GM18517 (cell line): ENCODE measurements at regions not wholly inside any gene's neighbourhood (a gene's known extent, or its start where the extent isn't known, plus 50 kb on each side); places are given as distances from the start of the nearest gene placed in this dataset.
"Not testable (repeated sequence)": the region's sequence is repeated elsewhere in the genome, so short reads cannot be mapped to it uniquely, and the experiment has no call there.

ENCODE experiments used
- ATAC-seq: cut with Tn5 transposase; IDR thresholded peaks from one replicate; pipeline ENCODE4 v1.9.1; 2021; ENCODE audit warnings: mild to moderate bottlenecking, moderate library complexity; ENCODE audit not compliant: unreplicated experiment

DNA sequence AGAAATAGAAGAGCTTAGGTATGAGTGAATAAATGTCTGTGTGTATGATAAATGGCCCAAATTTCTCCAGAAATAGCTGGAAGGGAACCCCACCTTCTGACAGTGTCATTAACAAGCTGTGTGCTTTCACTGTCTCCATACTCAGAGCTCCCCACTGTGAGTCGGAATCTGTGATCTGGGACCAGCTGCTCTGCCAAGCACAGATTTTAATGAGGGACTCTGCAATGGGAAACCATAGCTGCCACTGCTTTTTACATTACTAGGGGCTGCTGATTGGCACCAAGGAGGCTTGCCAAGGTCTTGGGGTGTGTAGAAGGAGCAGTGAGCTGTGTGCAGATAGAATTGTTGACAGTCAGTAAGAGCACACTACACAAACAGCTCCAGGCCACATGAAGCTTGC is 244.2 kb upstream of the CCDC196 start:
- ATAC-seq = no peak

DNA sequence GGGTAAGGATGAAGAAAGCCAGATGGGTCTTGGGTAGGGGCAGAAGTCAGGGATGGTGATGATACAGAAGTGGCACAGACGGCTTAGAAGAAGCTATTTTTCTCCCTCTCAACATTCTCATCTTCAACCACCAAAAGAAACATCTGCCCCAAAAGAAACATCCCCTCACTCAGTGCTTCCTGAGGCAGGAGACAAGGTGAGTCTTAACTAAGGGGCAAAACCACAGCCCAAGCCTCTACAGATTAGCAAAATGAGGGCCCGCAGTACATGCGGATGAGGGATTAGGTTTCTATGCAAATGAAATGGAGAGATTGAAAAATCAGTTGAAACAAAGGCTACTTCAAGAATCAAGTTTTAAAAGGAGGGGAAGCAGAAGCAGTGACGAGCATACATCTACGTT is 241.3 kb upstream of the CCDC196 start:
- no peak for ATAC-seq

DNA sequence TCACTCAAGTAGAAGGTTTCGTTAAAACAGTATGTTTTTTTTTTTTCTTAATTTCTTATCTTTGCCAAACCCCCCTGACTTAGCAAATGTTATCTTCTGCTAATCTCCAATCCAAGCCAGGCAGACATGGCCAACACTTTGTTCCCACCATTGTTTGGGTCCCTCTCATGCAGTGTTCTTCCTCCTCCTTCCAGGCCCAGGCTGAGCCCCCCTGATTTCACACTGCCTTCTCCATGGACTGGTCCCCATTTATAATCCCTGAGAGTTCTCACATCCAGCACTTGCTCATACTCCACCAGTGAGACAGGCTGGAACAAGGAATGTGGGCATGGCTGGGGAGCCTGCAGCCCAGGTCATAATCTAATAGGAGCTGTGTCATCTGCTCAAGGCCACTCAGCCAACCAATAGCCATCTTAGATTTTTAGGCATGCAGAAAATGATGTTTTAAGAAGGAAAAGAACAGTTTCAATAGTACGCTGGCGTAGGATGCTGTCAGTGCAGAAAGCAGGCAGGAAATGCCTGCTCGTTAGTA is 238.4 kb upstream of the CCDC196 start:
- no peak for ATAC-seq

DNA sequence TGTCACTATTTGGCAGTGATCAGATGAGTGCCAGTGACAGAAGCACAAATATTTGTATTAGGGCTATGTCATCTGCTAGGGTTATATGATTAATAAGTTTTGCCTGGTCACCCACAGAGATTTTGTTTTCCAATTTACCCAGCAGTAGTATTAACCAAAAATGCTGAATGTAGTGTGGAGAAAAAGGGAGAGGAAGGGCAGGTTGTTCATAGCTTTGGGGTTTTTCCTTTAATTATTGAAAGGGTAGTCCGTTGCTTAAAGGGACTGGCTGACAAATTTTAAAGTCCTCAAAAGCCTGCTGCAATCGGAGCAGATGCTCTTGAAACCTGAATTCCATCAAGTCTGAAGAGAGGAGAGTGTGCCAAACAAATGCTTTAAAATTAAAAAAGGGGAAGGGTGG is 237.9 kb upstream of the CCDC196 start:
- ATAC-seq = no peak

DNA sequence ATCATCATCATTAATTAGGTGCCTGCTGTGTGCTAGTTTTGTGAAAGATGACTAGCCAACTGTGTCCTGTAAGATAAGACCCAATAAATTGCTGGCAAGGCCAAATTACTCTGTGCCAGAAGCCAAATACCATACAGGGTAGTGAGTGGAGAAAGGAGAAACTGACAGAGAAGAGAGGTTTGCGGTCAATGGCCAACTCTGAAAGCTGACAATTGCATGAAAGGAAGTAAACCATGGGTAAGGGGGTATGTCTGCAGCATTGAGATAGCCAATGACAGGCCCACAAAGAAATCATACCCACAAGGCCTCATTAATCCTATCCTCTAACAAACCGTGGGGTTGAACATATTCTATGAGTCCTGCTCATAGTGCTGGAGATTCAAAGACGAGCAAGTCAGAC is 236.6 kb upstream of the CCDC196 start:
- no peak for ATAC-seq

DNA sequence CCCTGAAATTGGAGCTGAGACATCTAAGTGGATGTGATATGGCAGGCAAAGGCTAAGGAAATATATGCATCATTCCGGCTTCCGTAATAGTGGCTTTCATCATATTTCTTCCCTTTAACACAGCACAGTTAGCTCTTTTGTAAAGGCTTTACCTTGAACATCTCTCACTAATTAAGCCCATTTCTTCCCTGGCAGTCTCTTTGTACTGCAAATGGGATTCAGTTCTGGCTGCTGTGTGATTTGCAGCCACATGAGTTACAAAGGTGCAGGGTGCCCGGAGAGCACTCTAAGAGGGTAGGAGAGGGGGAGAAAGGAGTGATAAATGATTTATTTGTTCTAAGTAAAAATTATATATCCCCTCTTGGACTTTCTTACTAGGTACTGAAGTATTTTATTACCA is 232.1 kb upstream of the CCDC196 start:
- ATAC-seq = no peak

DNA sequence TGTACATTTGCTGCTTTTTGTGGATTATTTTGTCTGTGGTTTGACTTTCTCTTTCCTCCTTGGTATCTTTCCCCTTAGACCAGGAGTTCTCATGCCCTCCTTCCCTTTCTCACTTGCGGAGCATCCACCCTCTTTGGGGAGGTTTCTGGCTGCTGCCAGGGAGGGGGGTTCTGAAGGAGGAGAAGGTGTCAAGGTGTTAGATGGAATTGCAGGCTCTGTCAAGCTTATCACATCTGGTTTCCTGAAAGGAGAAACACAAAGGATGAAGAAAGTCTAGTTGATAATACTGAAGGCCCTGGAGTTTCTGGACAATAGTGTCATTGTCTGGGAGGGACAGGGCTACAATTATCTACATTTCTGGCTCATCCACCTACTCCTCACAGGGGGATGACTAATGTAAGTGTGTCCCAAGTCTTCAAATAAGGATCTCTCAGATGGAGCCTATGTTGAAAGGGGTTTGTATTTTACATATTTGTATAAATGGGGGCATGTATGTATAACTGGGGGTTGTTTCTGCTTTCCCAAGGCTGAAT is 217.3 kb upstream of the CCDC196 start:
- ATAC-seq = no peak

DNA sequence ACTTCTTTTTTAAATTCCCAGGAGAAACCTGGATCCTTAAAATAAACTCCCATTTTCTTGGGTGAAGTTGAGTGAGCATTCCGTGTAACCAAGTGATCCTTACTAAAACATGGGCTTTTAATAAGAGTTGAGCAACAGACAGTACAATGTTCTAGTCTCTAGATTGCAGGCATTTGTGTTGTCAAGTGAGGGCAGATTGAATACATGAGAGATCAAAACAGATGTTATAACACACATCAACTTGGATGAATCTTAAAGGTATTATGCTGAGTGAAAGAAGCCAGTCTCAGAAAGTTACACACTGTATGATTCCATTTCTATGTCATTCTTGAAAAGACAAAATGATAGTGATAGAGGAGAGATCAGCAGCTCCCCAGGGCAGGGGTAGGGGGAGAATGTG is 213.9 kb upstream of the CCDC196 start:
- ATAC-seq = no peak

DNA sequence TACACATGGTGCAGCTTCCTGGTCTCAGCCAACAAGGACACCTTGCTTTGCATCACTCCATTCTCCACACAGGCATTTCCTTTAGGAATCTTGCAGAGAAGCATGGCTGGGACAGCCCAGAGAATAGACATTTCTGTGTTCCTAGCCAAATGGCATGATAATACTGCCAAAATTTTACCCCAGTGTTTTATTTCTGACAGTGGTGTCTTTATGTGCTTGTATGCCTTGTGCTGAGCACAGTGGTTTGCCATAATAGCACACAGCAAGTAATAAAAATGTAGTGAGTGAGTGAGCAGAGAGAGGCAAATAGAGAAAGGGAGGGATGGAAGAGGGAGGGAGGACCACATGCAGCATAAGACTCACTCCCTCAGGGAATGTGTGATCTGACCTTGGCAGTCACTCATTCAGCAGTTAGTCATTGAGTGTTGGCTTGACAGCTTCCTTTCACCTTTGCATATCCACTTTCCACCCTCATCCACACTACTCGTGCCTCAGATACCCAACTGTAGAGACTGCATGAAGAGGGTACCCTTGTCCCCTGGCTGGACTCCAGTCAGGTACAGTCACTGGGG is 212.8 kb upstream of the CCDC196 start:
- ATAC-seq = no peak

DNA sequence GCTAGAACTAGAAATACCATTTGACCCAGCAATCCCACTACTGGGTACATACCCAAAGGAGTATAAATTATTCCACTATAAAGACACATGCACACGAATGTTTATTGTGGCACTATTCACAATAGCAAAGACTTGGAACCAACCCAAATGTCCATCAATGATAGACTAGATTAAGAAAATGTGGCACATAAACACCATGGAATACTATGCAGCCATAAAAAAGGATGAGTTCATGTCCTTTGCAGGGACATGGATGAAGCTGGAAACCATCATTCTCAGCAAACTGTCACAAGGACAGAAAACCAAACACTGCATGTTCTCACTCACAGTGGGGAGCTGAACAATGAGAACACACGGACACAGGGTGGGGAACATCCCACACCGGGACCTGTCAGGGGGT is 207.8 kb upstream of the CCDC196 start:
- ATAC-seq = not testable (repeated sequence)

DNA sequence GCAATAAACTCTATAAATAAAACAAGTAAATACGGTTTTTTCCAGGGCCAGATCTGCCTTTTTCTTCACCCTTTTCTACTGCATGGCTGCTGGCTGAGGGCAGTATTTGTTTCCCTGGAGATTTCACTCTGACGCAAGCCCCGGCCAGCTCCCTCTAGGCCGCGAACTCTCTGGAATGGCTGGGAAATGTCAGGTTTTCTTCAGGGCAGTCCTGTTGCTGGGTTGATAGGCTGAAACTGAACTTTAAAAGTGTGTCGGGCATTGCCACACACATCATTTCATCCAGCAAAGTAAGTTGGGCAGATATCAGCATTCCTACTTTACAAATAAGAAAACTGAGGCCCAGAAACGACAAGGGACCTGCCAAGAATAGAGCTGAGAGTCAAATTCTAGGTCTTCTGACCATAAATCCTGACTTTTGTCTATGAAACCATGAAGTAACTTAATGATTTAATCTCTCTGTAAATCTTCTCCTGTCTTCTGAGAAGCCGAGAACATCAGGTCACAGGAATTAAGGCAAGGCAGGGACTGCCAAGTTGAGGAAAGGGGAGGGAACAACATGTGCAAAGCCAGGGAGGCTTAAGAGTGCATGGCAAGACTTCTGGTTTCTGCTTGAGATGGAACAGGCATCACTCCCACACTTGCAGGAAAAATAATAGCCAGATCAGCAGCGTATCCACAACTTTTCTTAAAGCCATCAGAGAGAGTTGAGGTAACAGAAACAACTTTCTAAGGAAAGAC is 205.0 kb upstream of the CCDC196 start:
- ATAC-seq = no peak

DNA sequence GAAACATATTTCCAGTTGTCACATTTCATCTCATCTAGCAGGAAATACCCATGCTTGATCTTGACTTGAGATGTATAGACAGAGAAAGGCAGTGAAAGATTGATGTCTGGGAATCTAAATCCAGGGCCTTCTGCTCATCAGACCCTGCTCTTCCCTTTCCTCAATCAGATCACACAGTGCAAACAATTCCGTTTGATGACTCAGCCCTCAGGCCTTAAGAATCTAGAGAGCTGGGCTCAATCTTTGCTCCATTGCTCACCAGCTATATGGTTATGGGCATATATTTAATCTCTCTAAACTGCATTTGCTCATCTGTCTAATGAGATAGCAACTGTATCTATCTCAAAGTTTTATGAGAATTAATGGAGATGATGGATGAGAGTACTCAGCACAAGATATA is 201.8 kb upstream of the CCDC196 start:
- ATAC-seq = no peak

DNA sequence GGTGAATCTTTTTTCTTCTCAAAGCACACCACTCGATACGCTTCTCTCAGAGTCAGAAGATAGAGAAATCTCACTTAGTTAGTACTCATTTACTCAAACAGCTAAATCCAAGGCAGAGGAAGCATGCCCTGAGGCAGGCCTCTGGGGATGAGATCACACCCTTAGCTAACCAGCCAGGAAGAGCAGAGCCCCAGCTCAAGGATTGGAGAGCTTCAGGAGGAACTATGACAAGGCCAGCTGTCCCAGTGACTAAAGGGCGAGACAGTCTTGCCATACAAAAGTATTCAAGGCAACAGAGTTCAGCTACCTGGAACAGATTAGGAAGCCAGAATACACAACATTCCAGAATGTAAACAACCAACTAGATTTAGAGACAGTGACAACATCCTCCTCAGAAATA is 197.7 kb upstream of the CCDC196 start:
- ATAC-seq = no peak

DNA sequence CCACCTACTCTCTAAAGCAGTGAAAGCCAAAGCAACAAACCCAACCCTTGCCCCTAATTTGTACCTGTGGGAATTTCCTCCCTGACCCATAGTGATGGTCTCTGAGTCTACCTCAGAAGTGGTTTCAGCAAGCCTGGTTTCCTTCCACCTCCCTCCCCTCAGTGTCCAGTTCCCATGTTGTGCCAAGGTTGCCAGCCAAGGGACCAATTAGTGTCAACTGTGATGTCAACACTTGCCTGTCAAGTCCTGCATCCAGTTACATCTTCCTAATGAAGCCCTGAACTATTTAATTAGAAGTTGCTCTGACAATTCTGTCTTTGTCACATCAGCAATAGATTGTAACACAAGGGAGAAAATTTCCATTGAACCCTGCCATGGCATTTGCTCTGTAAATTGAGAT is 194.4 kb upstream of the CCDC196 start:
- no peak for ATAC-seq

DNA sequence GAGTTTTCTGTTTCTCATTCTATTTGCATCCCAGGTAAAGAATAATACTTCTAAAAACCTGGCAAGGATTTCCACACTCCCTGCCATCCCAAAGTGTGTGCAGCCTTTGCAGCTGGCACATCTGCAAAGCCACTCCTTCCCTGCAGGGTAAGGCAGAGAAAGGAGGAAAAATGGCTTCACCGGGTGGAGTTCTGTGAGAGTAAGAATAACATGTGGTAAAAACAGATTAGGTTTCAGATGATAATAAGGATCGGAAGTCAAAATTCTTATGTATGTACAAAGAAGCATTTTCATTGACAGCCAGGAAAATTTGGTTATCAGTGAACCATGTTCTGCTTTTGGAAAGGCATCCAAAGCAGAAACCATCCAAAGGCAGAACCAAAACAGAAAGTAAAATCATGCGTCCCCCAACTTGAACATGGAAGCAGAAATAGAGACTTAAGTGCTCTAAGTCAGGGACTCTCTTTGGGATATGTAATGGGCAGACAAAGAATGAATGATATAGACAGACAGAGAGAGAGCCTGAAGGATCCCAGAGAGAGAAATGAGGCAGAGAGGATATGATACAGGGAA is 192.6 kb upstream of the CCDC196 start:
- ATAC-seq = no peak

DNA sequence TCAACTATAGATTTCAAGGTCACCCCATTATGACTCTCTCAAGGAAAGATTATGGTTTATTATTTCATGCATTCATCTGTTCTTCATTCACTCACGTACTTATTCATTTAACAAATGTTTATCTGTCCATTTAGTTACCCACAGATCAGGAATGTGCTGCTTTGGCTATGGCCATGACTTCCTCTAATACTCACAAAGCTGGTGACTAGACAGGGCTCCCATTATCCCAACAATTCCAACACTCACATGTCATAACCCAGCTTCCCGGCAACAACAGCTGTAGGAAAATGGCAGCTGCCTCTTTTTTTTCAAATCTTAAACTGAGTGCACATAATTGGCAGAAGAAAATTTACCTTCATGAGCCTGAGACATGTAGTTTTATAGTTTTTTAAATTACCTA is 190.8 kb upstream of the CCDC196 start:
- ATAC-seq = no peak

DNA sequence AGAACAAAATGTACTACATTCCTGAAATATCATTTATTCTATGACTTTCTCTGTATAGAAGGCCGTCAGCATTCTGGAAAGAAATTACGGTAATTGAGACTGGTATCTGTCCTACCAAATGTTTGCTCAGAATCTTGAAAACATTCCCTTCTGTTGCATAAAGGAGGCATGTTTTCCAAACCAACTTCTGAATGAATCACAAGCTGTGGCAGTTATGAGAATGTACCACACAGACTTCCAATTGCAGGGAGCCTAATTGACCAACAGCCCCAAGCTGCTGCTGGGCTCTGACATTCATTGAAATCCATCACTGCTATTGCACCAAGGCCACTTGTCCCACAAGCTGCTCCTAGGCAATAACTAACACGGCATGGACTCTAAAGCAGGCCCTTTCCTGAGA is 185.3 kb upstream of the CCDC196 start:
- ATAC-seq = no peak

DNA sequence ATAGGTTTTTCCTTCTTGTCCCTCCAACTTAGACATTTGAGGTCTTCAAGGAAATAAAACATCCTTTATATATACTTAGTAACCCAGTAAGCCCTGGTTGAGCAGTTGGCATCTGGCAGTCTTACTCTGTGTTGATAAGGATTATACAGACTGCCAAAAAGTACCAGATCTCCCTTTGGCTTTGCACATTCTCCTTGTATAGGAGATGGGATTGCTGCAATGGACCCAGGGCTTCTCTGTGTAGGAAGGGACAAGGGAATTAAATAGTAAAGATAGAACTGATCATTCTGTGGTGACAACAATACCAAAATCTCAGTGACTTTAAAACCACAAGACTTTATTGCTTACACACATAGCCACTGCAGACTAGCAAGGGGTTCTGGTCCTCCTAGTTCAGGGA is 180.1 kb upstream of the CCDC196 start:
- ATAC-seq = no peak

DNA sequence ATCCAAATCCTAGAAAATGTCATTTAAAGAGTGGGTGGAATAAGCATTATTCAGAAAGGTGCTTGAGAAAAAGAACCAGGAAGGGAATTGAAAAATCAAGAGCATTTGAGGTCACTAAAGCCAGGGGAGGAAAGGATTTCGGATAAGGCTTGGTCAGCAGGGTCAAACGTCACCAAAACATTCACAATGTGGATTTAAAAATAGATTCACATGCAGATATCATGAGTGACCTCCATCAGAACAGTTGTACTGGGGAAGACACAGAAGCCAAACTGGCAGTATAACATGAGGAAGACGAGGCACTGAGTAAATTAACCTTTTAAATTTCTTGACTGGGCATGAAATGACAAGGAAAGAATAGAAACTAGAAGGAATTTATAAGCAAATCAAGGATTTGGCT is 175.1 kb upstream of the CCDC196 start:
- no peak for ATAC-seq

DNA sequence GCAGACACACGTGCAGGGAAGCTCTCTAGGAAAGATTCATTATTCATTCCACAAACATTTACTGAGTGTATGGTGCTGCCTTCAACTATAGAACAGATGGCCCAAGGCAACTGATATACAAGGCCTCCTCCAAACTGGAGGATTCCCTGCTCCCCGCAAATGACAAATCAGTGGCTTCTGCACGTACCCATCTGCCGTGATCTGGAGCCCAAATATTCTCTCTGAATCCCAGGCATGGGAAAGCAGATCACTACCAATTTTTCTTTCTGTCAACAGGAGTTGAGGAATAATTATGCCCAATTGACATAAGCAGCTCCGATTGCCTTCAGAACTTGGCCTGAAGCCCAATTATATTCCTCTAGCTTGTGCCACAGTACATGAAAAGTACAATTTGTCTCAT is 174.2 kb upstream of the CCDC196 start:
- no peak for ATAC-seq

DNA sequence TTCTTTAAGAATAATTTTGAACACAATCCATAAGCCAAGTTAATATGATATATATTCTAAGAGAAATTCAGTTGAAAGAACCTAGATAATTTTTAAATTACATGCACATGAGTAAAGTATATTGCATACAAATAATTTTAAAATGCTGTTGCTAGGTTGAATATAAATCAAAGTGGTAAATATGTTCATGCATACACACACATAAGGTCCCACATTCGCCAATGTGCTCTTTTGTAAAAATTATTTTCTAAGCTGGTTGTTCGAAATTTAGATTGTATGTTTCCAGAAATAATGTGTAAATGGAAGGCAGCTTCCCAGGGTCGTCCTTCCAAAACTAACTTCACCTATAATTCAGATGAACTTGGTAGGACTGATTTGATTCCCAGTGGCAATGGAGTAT is 173.7 kb upstream of the CCDC196 start:
- no peak for ATAC-seq

DNA sequence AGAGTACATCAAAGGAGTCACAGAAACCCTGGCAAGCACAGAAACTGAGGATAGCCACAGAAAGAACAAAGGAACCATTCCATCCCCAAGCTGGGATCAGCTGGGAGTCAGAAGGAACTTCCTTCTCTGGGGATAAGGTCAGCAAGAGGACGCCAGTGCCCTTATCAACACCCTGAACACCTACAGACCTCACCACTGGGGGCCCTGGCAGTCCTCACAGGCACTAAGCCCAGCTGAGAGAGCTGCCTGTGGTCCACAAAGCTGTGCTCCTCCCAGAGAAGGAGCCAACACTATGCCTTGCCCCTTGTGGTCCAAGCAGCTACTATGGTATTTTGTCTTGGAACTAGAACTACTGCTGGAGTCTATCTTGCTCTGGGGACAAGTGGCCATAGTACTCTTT is 171.1 kb upstream of the CCDC196 start:
- ATAC-seq = no peak
